ENCODE measurements at regions not wholly inside any gene's neighbourhood (a gene's known extent, or its start where the extent isn't known, plus 50 kb on each side); places are given as distances from the start of the nearest gene placed in this dataset.

DNA sequence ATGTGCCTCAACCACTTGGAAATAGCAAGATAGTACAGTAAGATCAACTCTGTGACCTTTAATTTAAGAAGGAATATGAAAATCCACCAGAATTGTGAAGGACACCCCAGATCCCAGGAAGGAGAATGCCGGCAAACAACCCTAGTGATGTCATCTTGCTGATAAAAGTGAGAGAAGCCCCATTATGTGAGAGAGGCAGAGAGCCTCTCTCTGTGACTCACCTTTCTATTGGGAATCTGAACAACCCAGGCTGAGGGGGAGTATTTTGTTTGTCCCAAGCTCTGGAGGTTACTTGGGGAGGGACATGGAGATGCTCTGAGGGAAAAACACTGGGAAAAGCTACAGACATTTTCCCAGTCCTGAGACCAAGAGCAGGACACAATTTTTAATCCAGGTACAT, 188.3 kb upstream of the FERMT1 start:
- Histone ChIP-seq H3K9me3 (ENCODE audit: control insufficient read depth, low read depth, low read length) (no peaks in the 10 kb centered on the region), H2AK5ac (ENCODE audit: insufficient read length, low read length) (no peak overlapping the region), H3K79me2 (ENCODE audit: insufficient read depth, low read length) (no peaks in the 10 kb centered on the region), H2BK15ac (ENCODE audit: low read depth, low read length) (no peak overlapping the region), H3K4me1 (ENCODE audit: insufficient read depth, low read length) (no peaks in the 10 kb centered on the region), H2BK120ac (ENCODE audit: low read depth, low read length, poor library complexity, severe bottlenecking) (no peak overlapping the region), H2BK20ac (ENCODE audit: low read depth, low read length, poor library complexity, severe bottlenecking) (no peak overlapping the region), H3K4ac (ENCODE audit: low read depth, low read length) (no peak overlapping the region), H2AFZ (ENCODE audit: low read length) (no peak overlapping the region), H3K27me3 (ENCODE audit: insufficient read depth, low read length) (no peaks in the 10 kb centered on the region), H3K27ac (ENCODE audit: insufficient read length, low read depth, low read length) (no peak overlapping the region), H4K91ac (ENCODE audit: insufficient read length, low read depth, low read length) (no peak overlapping the region), H3K14ac (ENCODE audit: insufficient read depth, low read length) (no peak overlapping the region), H3K79me1 (ENCODE audit: insufficient read depth, low read depth, low read length, poor library complexity, severe bottlenecking) (no peaks in the 10 kb centered on the region), H3K23ac (ENCODE audit: insufficient read length, low read depth, low read length) (no peak overlapping the region), H3K56ac (ENCODE audit: insufficient read length, low read depth, low read length) (no peak overlapping the region), H4K8ac (replicated peaks; ENCODE audit: insufficient read length, low read depth, low read length) (no peak overlapping the region), H2BK12ac (ENCODE audit: insufficient read length, low read depth, low read length) (no peak overlapping the region), H4K20me1 (ENCODE audit: control insufficient read depth, insufficient read depth, insufficient read length) (no peaks in the 10 kb centered on the region), H3K18ac (ENCODE audit: insufficient read length, low read depth, low read length) (no peak overlapping the region), H3K23me2 (ENCODE audit: insufficient read length, low read depth, low read length, poor library complexity, severe bottlenecking) (no peaks in the 10 kb centered on the region), H4K5ac (ENCODE audit: insufficient read length, low read depth, low read length) (no peak overlapping the region), H3K4me2 (ENCODE audit: insufficient read depth, insufficient read length, low read length) (no peak overlapping the region), H3T11ph (ENCODE audit: low read length) (no peak overlapping the region), H2BK5ac (ENCODE audit: insufficient read length, low read length) (no peak overlapping the region), H3K9ac (ENCODE audit: extremely low read depth, insufficient read length, low read length) (no peak overlapping the region)
- H3K27me3 Mint-ChIP-seq (ENCODE audit: low read depth): peaks cover 1% of the 10 kb centered on the region; the same call in 1 of the 2 replicates
- no peak for DNase-seq
- no peak overlapping the region for H3K27ac Mint-ChIP-seq
- WGBS (ENCODE audit: extremely low coverage, insufficient read length, low lambda C conversion rate): no CpG with 5 or more reads among the region's 1 CpG
- no peaks in the 10 kb centered on the region for H3K4me1 Mint-ChIP-seq
- H3K36me3 Mint-ChIP-seq (ENCODE audit: insufficient read depth in 1 of 3, low read depth in 3 of 3): peaks cover 0 to 2% (median 0%) of the 10 kb centered on the region in 3 experiments; a peak in 5 of 7 replicates
- TF ChIP-seq, protein P1, sequence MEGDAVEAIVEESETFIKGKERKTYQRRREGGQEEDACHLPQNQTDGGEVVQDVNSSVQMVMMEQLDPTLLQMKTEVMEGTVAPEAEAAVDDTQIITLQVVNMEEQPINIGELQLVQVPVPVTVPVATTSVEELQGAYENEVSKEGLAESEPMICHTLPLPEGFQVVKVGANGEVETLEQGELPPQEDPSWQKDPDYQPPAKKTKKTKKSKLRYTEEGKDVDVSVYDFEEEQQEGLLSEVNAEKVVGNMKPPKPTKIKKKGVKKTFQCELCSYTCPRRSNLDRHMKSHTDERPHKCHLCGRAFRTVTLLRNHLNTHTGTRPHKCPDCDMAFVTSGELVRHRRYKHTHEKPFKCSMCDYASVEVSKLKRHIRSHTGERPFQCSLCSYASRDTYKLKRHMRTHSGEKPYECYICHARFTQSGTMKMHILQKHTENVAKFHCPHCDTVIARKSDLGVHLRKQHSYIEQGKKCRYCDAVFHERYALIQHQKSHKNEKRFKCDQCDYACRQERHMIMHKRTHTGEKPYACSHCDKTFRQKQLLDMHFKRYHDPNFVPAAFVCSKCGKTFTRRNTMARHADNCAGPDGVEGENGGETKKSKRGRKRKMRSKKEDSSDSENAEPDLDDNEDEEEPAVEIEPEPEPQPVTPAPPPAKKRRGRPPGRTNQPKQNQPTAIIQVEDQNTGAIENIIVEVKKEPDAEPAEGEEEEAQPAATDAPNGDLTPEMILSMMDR (conservative IDR thresholded peaks at IDR 0.05): no peak
- no peak overlapping the region for H3K4me3 Mint-ChIP-seq
- H3K9me3 Mint-ChIP-seq: peaks cover 14% of the 10 kb centered on the region in 2 experiments; a peak in 4 of 5 replicates

Measured in H9 (cell line).